Ascending aorta (tissue), 2 donors: ENCODE measurements at regions not wholly inside any gene's neighbourhood (a gene's known extent, or its start where the extent isn't known, plus 50 kb on each side); places are given as distances from the start of the nearest gene placed in this dataset.
A peak's percentile ranks its signal among the peaks of the same experiment; 100 is the strongest.

ENCODE experiments used
- DNase-seq, 2 donors: peaks; one replicate each; pipeline ENCODE4 v3.0.0-alpha.2; 2019; ENCODE audit warnings: low spot score in 2 of 2
- H3K27ac ChIP-seq, 2 donors: fragments of 200-600 bp; sonication (generic); one replicate each; pipeline ENCODE4 v1.5.1; 2016 to 2017; ENCODE audit warnings: mild to moderate bottlenecking in 1 of 2
- H3K27me3 ChIP-seq: fragments of 200-600 bp; sonication (generic); one replicate; pipeline ENCODE4 v1.5.1; 2017
- H3K36me3 ChIP-seq, 2 donors: fragments of 200-600 bp; sonication (generic); one replicate each; pipeline ENCODE4 v1.5.1; 2016
- H3K4me1 ChIP-seq, 2 donors: fragments of 200-600 bp; sonication (generic); one replicate each; pipeline ENCODE4 v1.5.1; 2016 to 2017; ENCODE audit warnings: mild to moderate bottlenecking in 1 of 2
- H3K4me3 ChIP-seq, 2 donors: fragments of 200-600 bp; sonication (generic); one replicate each; pipeline ENCODE4 v1.5.1; 2016 to 2017; ENCODE audit warnings: mild to moderate bottlenecking in 1 of 2
- H3K9me3 ChIP-seq, 2 donors: fragments of 200-600 bp; sonication (generic); one replicate each; pipeline ENCODE4 v1.5.1; 2016
- CTCF ChIP-seq, 3 experiments: fragments of 200-600 bp in 2 of 3; fragments of 450-650 bp in 1 of 3; sonication (generic) in 2 of 3; IDR thresholded peaks; one replicate each; pipeline ENCODE4 v1.5.1; 2016 to 2019; ENCODE audit warnings: antibody characterized with exemption in 3 of 3, mild to moderate bottlenecking in 1 of 3, moderate library complexity in 1 of 3
- intact Hi-C: fragments of 100-400 bp; cut with DNase I; formaldehyde crosslinking; loops from one replicate; pipeline ENCODE4 v1.15.1; 2023

DNA sequence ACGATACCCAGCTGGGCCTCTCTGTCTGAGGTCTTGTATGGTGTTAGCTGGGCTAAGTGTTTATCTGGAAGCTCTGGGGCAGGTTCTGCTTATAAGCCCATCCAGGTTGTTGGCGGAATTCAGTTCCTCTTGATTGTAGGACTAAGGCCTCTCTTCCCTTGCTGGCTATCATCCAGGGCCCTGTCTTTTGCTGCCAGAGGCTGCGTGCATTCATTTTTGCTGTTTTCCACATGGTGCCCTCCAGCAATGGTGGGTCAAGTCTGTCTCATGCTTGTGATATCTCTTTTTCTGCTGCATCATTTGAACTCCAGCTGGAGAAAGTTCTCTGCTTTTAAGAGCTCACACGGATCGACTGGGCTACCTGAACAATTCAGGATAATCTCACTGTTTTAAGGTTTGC, 105.7 kb upstream of the ZNF618 start:
- no peak for TF ChIP-seq CTCF (IDR thresholded peaks at IDR 0.05)
- intact Hi-C loops: no loop called here
- no peak for DNase-seq
- no peak overlapping the region for H3K27ac ChIP-seq
- no peak overlapping the region for H3K4me3 ChIP-seq
- no peaks in the 10 kb centered on the region for H3K27me3 ChIP-seq
- peaks cover 0 to 16% of the 10 kb centered on the region in 2 donors for H3K4me1 ChIP-seq
- H3K9me3 ChIP-seq: no peaks in the 10 kb centered on the region
- H3K36me3 ChIP-seq: no peaks in the 10 kb centered on the region

GRCh38 chr9:113771199-113771598, 104.9 kb upstream of the ZNF618 start:
- Histone ChIP-seq H3K4me3 (no peak overlapping the region), H3K36me3 (no peaks in the 10 kb centered on the region), H3K27ac (no peak overlapping the region), H3K4me1 (peaks cover 0 to 16% of the 10 kb centered on the region in 2 donors), H3K27me3 (no peaks in the 10 kb centered on the region), H3K9me3 (no peaks in the 10 kb centered on the region)
- TF ChIP-seq CTCF (IDR thresholded peaks at IDR 0.05): no peak
- intact Hi-C loops: no loop called here
- no peak for DNase-seq

GRCh38 chr9:113772121-113772810, 103.8 kb upstream of the ZNF618 start:
- Histone ChIP-seq H3K4me1 (peaks cover 0 to 16% of the 10 kb centered on the region in 2 donors), H3K9me3 (no peaks in the 10 kb centered on the region), H3K4me3 (no peak overlapping the region), H3K27ac (peak overlapping the region in 1 of 2 donors; percentile 19), H3K27me3 (no peaks in the 10 kb centered on the region), H3K36me3 (no peaks in the 10 kb centered on the region)
- intact Hi-C loops: no loop called here
- no peak for DNase-seq
- no peak for TF ChIP-seq CTCF (IDR thresholded peaks at IDR 0.05)

GRCh38 chr9:113774963-113775362, 101.1 kb upstream of the ZNF618 start:
- Histone ChIP-seq H3K4me1 (peaks cover 0 to 13% of the 10 kb centered on the region in 2 donors), H3K27me3 (no peaks in the 10 kb centered on the region), H3K4me3 (no peak overlapping the region), H3K36me3 (no peaks in the 10 kb centered on the region), H3K27ac (no peak overlapping the region), H3K9me3 (no peaks in the 10 kb centered on the region)
- no peak for TF ChIP-seq CTCF (IDR thresholded peaks at IDR 0.05)
- DNase-seq: no peak
- intact Hi-C loops: no loop called here

- peaks cover 0 to 13% of the 10 kb centered on the region in 2 donors for H3K4me1 ChIP-seq
- intact Hi-C loops: no loop called here
- H3K4me3 ChIP-seq: no peak overlapping the region
- no peak for TF ChIP-seq CTCF (IDR thresholded peaks at IDR 0.05)
- no peak for DNase-seq
- H3K36me3 ChIP-seq: no peaks in the 10 kb centered on the region
- H3K27me3 ChIP-seq: no peaks in the 10 kb centered on the region
- H3K27ac ChIP-seq: no peak overlapping the region
- no peaks in the 10 kb centered on the region for H3K9me3 ChIP-seq
Measured at GRCh38 chr9:113775749-113776148, 100.4 kb upstream of the ZNF618 start.

DNA sequence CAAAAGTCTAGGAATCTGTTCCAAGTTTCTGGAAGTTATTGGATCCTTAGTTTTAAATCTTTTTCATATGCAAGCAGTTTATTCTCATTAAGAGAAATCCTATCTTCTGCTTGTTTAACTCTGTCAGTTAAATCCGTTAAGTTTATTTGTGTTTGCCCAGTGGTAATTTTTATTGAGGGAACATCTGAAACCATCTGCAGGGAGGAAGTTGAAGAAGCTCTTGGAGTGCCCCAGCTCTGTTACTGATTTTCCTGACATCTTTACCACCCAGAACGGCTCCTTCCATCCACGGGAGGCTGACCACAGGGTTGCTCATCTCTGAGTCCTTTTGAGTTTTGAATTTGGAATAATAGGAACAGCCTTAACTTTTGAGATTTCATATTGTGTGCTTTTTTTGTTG, 99.9 kb upstream of the ZNF618 start:
- H3K9me3 ChIP-seq: no peaks in the 10 kb centered on the region
- no peak overlapping the region for H3K4me3 ChIP-seq
- intact Hi-C loops: no loop called here
- H3K27ac ChIP-seq: no peak overlapping the region
- TF ChIP-seq CTCF (IDR thresholded peaks at IDR 0.05): no peak
- no peaks in the 10 kb centered on the region for H3K36me3 ChIP-seq
- no peaks in the 10 kb centered on the region for H3K27me3 ChIP-seq
- DNase-seq: no peak
- peaks cover 0 to 9% of the 10 kb centered on the region in 2 donors for H3K4me1 ChIP-seq
